ENCODE measurements at regions not wholly inside any gene's neighbourhood (a gene's known extent, or its start where the extent isn't known, plus 50 kb on each side); places are given as distances from the start of the nearest gene placed in this dataset.

GRCh38 chr15:98281130-98281529, 320.6 kb downstream of the ARRDC4 start:
- 30 to 35% (median 33%) methylated on average over 3 of the region's 3 CpGs for WGBS, 3 donors
- intact Hi-C loops (cut with DNase I), result no loop called here

GRCh38 chr15:98282656-98283332, 322.3 kb downstream of the ARRDC4 start:
- no peak overlapping the region for H3K27ac ChIP-seq
- no peaks in the 10 kb centered on the region for H3K36me3 ChIP-seq (ENCODE audit: insufficient read depth in 1 of 2, low read depth in 1 of 2)
- no peak overlapping the region for H3K4me3 ChIP-seq
- H3K9me3 ChIP-seq, result no peaks in the 10 kb centered on the region
- intact Hi-C loops (cut with DNase I), result no loop called here
- ATAC-seq (no peak), DNase-seq (no peak)
- H3K4me1 ChIP-seq, result no peaks in the 10 kb centered on the region
- TF ChIP-seq CTCF (IDR thresholded peaks at IDR 0.05), result no peak
- peaks cover 0 to 3% (median 1%) of the 10 kb centered on the region in 3 donors for H3K27me3 ChIP-seq (ENCODE audit: insufficient read depth in 3 of 3, low read length in 2 of 3)
- 55 to 66% (median 59%) methylated on average over 5 of the region's 5 CpGs for WGBS, 3 donors

More at GRCh38 chr15:98281130-98281529, 320.6 kb downstream of the ARRDC4 start:
- Histone ChIP-seq H3K27ac (no peak overlapping the region), H3K4me3 (no peak overlapping the region), H3K9me3 (no peaks in the 10 kb centered on the region), H3K4me1 (no peaks in the 10 kb centered on the region), H3K36me3 (ENCODE audit: insufficient read depth in 1 of 2, low read depth in 1 of 2) (no peaks in the 10 kb centered on the region), H3K27me3 (ENCODE audit: insufficient read depth in 3 of 3, low read length in 2 of 3) (peaks cover 0 to 3% (median 0%) of the 10 kb centered on the region in 3 donors)
- TF ChIP-seq CTCF (IDR thresholded peaks at IDR 0.05), result no peak
- no peak for ATAC-seq
- no peak for DNase-seq

GRCh38 chr15:98286200-98286599, 325.7 kb downstream of the ARRDC4 start:
- ATAC-seq, result no peak

GRCh38 chr15:98286831-98287230, 326.3 kb downstream of the ARRDC4 start:
- 51 to 62% (median 51%) methylated on average over 3 of the region's 3 CpGs for WGBS, 3 donors
- Histone ChIP-seq H3K36me3 (ENCODE audit: insufficient read depth in 1 of 2, low read depth in 1 of 2) (no peaks in the 10 kb centered on the region), H3K9me3 (no peaks in the 10 kb centered on the region), H3K27ac (no peak overlapping the region), H3K27me3 (ENCODE audit: insufficient read depth in 3 of 3, low read length in 2 of 3) (peaks cover 0 to 18% (median 3%) of the 10 kb centered on the region in 3 donors), H3K4me3 (no peak overlapping the region), H3K4me1 (no peaks in the 10 kb centered on the region)
- intact Hi-C loops (cut with DNase I), result no loop called here
- DNase-seq (no peak), ATAC-seq (no peak)
- no peak for TF ChIP-seq CTCF (IDR thresholded peaks at IDR 0.05)

More at GRCh38 chr15:98286200-98286599, 325.7 kb downstream of the ARRDC4 start:
- Histone ChIP-seq H3K4me1 (no peaks in the 10 kb centered on the region), H3K36me3 (ENCODE audit: insufficient read depth in 1 of 2, low read depth in 1 of 2) (no peaks in the 10 kb centered on the region), H3K4me3 (no peak overlapping the region), H3K27ac (no peak overlapping the region), H3K9me3 (no peaks in the 10 kb centered on the region), H3K27me3 (ENCODE audit: insufficient read depth in 3 of 3, low read length in 2 of 3) (peaks cover 0 to 14% (median 3%) of the 10 kb centered on the region in 3 donors)
- TF ChIP-seq CTCF (IDR thresholded peaks at IDR 0.05), result no peak
- intact Hi-C loops (cut with DNase I), result no loop called here
- no peak for DNase-seq
- WGBS, 3 donors, result 44 to 46% (median 44%) methylated on average over 5 of the region's 5 CpGs

Data from psoas muscle (tissue), 7 donors.